Osteocyte (in vitro differentiated cells): ENCODE measurements at regions not wholly inside any gene's neighbourhood (a gene's known extent, or its start where the extent isn't known, plus 50 kb on each side); places are given as distances from the start of the nearest gene placed in this dataset.

Source experiments
- DNase-seq: peaks from one replicate; pipeline ENCODE4 v3.0.0; 2021; ENCODE audit warnings: mixed read lengths; ENCODE audit not compliant: unreplicated experiment; ENCODE audit errors: extremely low spot score
- H3K27ac Mint-ChIP-seq: one replicate; pipeline ENCODE4 v1.8.0; 2021; ENCODE audit warnings: mild to moderate bottlenecking, mixed read lengths; ENCODE audit not compliant: unreplicated experiment
- H3K27me3 Mint-ChIP-seq: one replicate; pipeline ENCODE4 v1.8.0; 2021; ENCODE audit warnings: mixed read lengths; ENCODE audit not compliant: unreplicated experiment
- H3K36me3 Mint-ChIP-seq: one replicate; pipeline ENCODE4 v1.8.0; 2021; ENCODE audit warnings: mixed read lengths; ENCODE audit not compliant: unreplicated experiment
- H3K4me1 Mint-ChIP-seq: one replicate; pipeline ENCODE4 v1.8.0; 2021; ENCODE audit warnings: mixed read lengths; ENCODE audit not compliant: unreplicated experiment
- H3K4me3 Mint-ChIP-seq: one replicate; pipeline ENCODE4 v1.8.0; 2021; ENCODE audit warnings: mild to moderate bottlenecking, moderate library complexity, mixed read lengths; ENCODE audit not compliant: unreplicated experiment
- H3K9me3 Mint-ChIP-seq: one replicate; pipeline ENCODE4 v1.8.0; 2021; ENCODE audit warnings: mixed read lengths; ENCODE audit not compliant: unreplicated experiment
- CTCF ChIP-seq: fragments of 200-600 bp; sonication (generic); IDR thresholded peaks from 2 replicates; pipeline ENCODE4 v1.5.0; 2021; ENCODE audit warnings: antibody characterized with exemption, mild to moderate bottlenecking, moderate library complexity

DNA sequence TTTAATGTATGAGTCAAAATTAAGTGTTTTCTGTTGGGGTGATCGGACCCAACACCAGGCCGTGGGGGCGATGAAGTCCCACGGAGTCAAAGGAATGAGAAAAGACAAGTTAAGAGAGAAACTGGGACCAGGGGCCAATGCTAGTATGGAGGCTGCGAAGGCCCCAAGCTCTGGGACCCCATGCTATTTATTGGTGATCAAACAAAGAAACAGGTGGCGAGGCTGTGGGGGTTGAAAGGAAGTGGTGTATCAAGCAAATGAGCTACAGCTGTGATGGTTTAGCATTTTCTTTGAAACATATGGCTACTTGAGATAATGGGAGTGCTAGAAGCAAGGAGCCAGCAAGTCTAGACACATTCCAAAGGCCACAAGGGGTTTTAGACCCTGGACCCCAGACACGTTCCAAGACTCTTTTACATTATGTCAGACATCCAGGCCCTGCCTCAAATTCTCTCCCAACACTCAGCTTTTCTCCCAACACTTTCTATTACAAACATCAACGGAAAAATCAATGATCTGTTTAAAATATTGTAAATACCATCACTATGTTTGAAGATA, 56.0 kb upstream of the SNRPN start:
- no peaks in the 10 kb centered on the region for H3K36me3 Mint-ChIP-seq
- H3K9me3 Mint-ChIP-seq = peaks cover 51% of the 10 kb centered on the region
- TF ChIP-seq CTCF = no peak
- no peak overlapping the region for H3K4me3 Mint-ChIP-seq
- no peaks in the 10 kb centered on the region for H3K27me3 Mint-ChIP-seq
- H3K4me1 Mint-ChIP-seq = no peaks in the 10 kb centered on the region
- DNase-seq = no peak
- no peak overlapping the region for H3K27ac Mint-ChIP-seq

- no peak for TF ChIP-seq CTCF
- no peaks in the 10 kb centered on the region for H3K4me1 Mint-ChIP-seq
- no peak overlapping the region for H3K27ac Mint-ChIP-seq
- H3K9me3 Mint-ChIP-seq = peaks cover 50% of the 10 kb centered on the region
- no peaks in the 10 kb centered on the region for H3K27me3 Mint-ChIP-seq
- no peak for DNase-seq
- no peaks in the 10 kb centered on the region for H3K36me3 Mint-ChIP-seq
- H3K4me3 Mint-ChIP-seq = no peak overlapping the region
These were observed 55.4 kb upstream of the SNRPN start for GRCh38 chr15:24899367-24899766.

- DNase-seq = no peak
- Mint-ChIP-seq H3K4me1 (no peaks in the 10 kb centered on the region), H3K27me3 (no peaks in the 10 kb centered on the region), H3K27ac (no peak overlapping the region), H3K9me3 (peaks cover 50% of the 10 kb centered on the region), H3K36me3 (no peaks in the 10 kb centered on the region), H3K4me3 (no peak overlapping the region)
- TF ChIP-seq CTCF = no peak
These were observed 55.0 kb upstream of the SNRPN start for GRCh38 chr15:24899795-24900194.

DNA sequence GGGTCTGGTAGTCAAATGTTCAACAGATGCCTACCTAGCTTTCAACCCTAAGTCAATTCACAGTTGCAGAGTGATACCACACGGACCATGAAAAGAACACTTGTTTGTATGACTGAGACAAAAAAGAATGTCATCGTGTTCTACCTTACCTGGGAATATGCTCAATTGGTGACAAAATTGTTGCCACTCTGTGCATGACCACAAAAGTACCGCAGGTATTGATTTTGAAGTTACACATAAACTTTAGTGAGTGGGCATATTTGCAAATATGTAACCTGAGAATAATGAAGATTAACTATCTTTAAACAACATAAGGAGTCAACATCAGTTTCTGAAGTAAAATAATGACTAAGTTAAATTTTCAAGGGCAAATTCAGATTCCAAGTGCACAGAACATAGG, 53.4 kb upstream of the SNRPN start:
- no peak overlapping the region for H3K4me3 Mint-ChIP-seq
- no peaks in the 10 kb centered on the region for H3K4me1 Mint-ChIP-seq
- no peaks in the 10 kb centered on the region for H3K27me3 Mint-ChIP-seq
- no peak overlapping the region for H3K27ac Mint-ChIP-seq
- peaks cover 42% of the 10 kb centered on the region for H3K9me3 Mint-ChIP-seq
- TF ChIP-seq CTCF = no peak
- H3K36me3 Mint-ChIP-seq = no peaks in the 10 kb centered on the region
- no peak for DNase-seq
